Stomach (tissue), 8 donors: ENCODE measurements at regions not wholly inside any gene's neighbourhood (a gene's known extent, or its start where the extent isn't known, plus 50 kb on each side); places are given as distances from the start of the nearest gene placed in this dataset.

Source experiments
- DNase-seq, 2 donors: peaks; one replicate each; pipeline versions ENCODE4 v3.0.0 to v3.0.0-alpha.2; 2013 to 2019
- H3K27ac ChIP-seq, 5 donors: fragments of 200-600 bp in 4 of 5; sonication (generic) in 4 of 5; one replicate each; pipeline ENCODE4 v1.5.1; 2013 to 2019; ENCODE audit warnings: mild to moderate bottlenecking in 1 of 5, moderate library complexity in 1 of 5
- H3K27me3 ChIP-seq, 3 donors: fragments of 200-600 bp; sonication (generic); one replicate each; pipeline ENCODE4 v1.5.1; 2017 to 2019; ENCODE audit warnings: mixed run types in 1 of 3
- H3K36me3 ChIP-seq, 4 donors: fragments of 200-600 bp; sonication (generic); 1 replicate in 3 of 4; 2 replicates in 1 of 4; pipeline ENCODE4 v1.5.1; 2016 to 2019
- H3K4me1 ChIP-seq, 4 donors: fragments of 200-600 bp; sonication (generic); one replicate each; pipeline ENCODE4 v1.5.1; 2016 to 2019
- H3K4me3 ChIP-seq, 4 donors: fragments of 200-600 bp; sonication (generic) in 3 of 4; one replicate each; pipeline ENCODE4 v1.5.1; 2016 to 2019; ENCODE audit warnings: mild to moderate bottlenecking in 1 of 4
- H3K9me3 ChIP-seq, 4 donors: fragments of 200-600 bp; sonication (generic); one replicate each; pipeline ENCODE4 v1.5.1; 2016 to 2019
- CTCF ChIP-seq, 7 experiments: fragments of 450-650 bp in 4 of 7; fragments of 200-600 bp in 3 of 7; sonication (generic) in 3 of 7; IDR thresholded peaks; one replicate each; pipeline ENCODE4 v1.5.1; 2016 to 2019; ENCODE audit warnings: antibody characterized with exemption in 7 of 7, control low read depth in 2 of 7, mild to moderate bottlenecking in 1 of 7
- EP300 ChIP-seq: sonication (generic); formaldehyde crosslinking; IDR thresholded peaks from one replicate; pipeline ENCODE4 v1.6.1; 2017; ENCODE audit warnings: antibody characterized with exemption
- POLR2A ChIP-seq, 4 donors: fragments of 450-650 bp; IDR thresholded peaks; one replicate each; pipeline ENCODE4 v1.6.1; 2016; ENCODE audit warnings: antibody characterized with exemption in 4 of 4, control low read depth in 2 of 4, mild to moderate bottlenecking in 1 of 4, moderate library complexity in 1 of 4
- POLR2AphosphoS5 ChIP-seq, 3 donors: sonication (generic); formaldehyde crosslinking; IDR thresholded peaks; one replicate each; pipeline ENCODE4 v1.6.1; 2016; ENCODE audit warnings: antibody characterized with exemption in 3 of 3
- WGBS, 5 donors: extraction: QIAGEN DNeasy Blood & Tissue Kit in 3 of 5; methylation state at CpG; one replicate each; pipeline versions ENCODE4 v1.1.5 to v1.1.7; 2013 to 2018; 5-methylcytosine and 5-hydroxymethylcytosine counted together
- intact Hi-C: fragments of 100-400 bp; cut with DNase I; formaldehyde crosslinking; loops from one replicate; pipeline ENCODE4 v1.15.1; 2023; ENCODE audit warnings: low total_unique reads
- donor health status: healthy with polysubstance abuse.
- donor health status: Bipolar disorder and iron deficiency.
- donor health status: healthy.

- intact Hi-C loops: no loop called here
- Histone ChIP-seq H3K36me3 (no peaks in the 10 kb centered on the region), H3K4me1 (no peaks in the 10 kb centered on the region), H3K9me3 (no peaks in the 10 kb centered on the region), H3K27me3 (no peaks in the 10 kb centered on the region), H3K27ac (no peak overlapping the region), H3K4me3 (no peak overlapping the region)
- TF ChIP-seq POLR2A (IDR thresholded peaks at IDR 0.05) (no peak), POLR2AphosphoS5 (IDR thresholded peaks at IDR 0.05) (no peak), EP300 (no peak), CTCF (IDR thresholded peaks at IDR 0.05) (no peak)
- WGBS, 5 donors: 45 to 71% (median 54%) methylated on average over 1 of the region's 1 CpG
- DNase-seq: peak in 1 of 2 donors; percentile 65
Observed at GRCh38 chr3:182567700-182568099, 225.6 kb upstream of the ATP11B start.

GRCh38 chr3:182568261-182568660 lies 225.0 kb upstream of the ATP11B start:
- Histone ChIP-seq H3K27me3 (no peaks in the 10 kb centered on the region), H3K9me3 (no peaks in the 10 kb centered on the region), H3K4me3 (no peak overlapping the region), H3K27ac (no peak overlapping the region), H3K36me3 (no peaks in the 10 kb centered on the region), H3K4me1 (no peaks in the 10 kb centered on the region)
- no peak for DNase-seq
- TF ChIP-seq EP300 (no peak), CTCF (IDR thresholded peaks at IDR 0.05) (no peak), POLR2A (IDR thresholded peaks at IDR 0.05) (no peak), POLR2AphosphoS5 (IDR thresholded peaks at IDR 0.05) (no peak)
- intact Hi-C loops: no loop called here
- 75 to 86% (median 81%) methylated on average over 3 of the region's 3 CpGs for WGBS, 5 donors

GRCh38 chr3:182568876-182569275 lies 224.4 kb upstream of the ATP11B start:
- TF ChIP-seq EP300 (no peak), POLR2A (IDR thresholded peaks at IDR 0.05) (no peak), CTCF (IDR thresholded peaks at IDR 0.05) (no peak), POLR2AphosphoS5 (IDR thresholded peaks at IDR 0.05) (no peak)
- H3K9me3 ChIP-seq: peaks cover 0 to 4% (median 2%) of the 10 kb centered on the region in 4 donors
- intact Hi-C loops: no loop called here
- H3K36me3 ChIP-seq: no peaks in the 10 kb centered on the region
- H3K27ac ChIP-seq: no peak overlapping the region
- no peaks in the 10 kb centered on the region for H3K4me1 ChIP-seq
- no peaks in the 10 kb centered on the region for H3K27me3 ChIP-seq
- 63 to 72% (median 67%) methylated on average over 3 of the region's 3 CpGs for WGBS, 5 donors
- no peak overlapping the region for H3K4me3 ChIP-seq
- no peak for DNase-seq

GRCh38 chr3:182570946-182571594 lies 222.2 kb upstream of the ATP11B start:
- DNase-seq: peak in 1 of 2 donors; percentile 18
- no peak for TF ChIP-seq CTCF (IDR thresholded peaks at IDR 0.05)
- no peak for TF ChIP-seq POLR2AphosphoS5 (IDR thresholded peaks at IDR 0.05)
- no peak for TF ChIP-seq POLR2A (IDR thresholded peaks at IDR 0.05)
- no peak for TF ChIP-seq EP300
- no peaks in the 10 kb centered on the region for H3K36me3 ChIP-seq
- 59 to 73% (median 66%) methylated on average over 3 of the region's 3 CpGs for WGBS, 5 donors
- H3K9me3 ChIP-seq: peaks cover 0 to 9% (median 2%) of the 10 kb centered on the region in 4 donors
- intact Hi-C loops: no loop called here
- no peak overlapping the region for H3K4me3 ChIP-seq
- H3K27me3 ChIP-seq: no peaks in the 10 kb centered on the region
- H3K27ac ChIP-seq: no peak overlapping the region
- no peaks in the 10 kb centered on the region for H3K4me1 ChIP-seq
